ENCODE measurements at regions not wholly inside any gene's neighbourhood (a gene's known extent, or its start where the extent isn't known, plus 50 kb on each side); places are given as distances from the start of the nearest gene placed in this dataset.

DNA sequence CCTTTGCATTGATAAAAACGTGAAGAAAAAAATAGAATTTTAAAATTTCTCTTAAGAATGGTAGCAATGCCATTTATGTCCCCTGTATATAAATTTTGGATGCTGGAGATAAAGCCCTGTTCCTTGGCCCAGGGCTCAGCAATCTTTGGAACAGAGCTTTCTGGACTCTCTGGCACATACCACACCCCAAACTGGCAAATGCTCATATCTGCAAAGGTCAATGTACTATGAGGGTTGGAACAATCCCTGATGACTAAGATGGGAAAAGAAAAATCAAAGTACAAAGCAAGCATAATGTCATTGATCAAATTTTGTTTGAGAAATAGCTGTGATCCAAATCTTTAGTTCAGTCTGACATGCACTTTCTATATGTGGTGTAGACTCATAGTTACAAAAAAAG lies 158.1 kb upstream of the HCRTR2 start:
- Histone ChIP-seq H3K36me3 (no peaks in the 10 kb centered on the region), H3K27me3 (no peaks in the 10 kb centered on the region), H3K9me3 (no peaks in the 10 kb centered on the region), H3K4me3 (no peak overlapping the region), H3K4me1 (no peaks in the 10 kb centered on the region), H3K27ac (no peak overlapping the region), H3K9ac (ENCODE audit: low read depth in 2 of 2, low read length in 2 of 2) (no peak overlapping the region)
- DNase-seq: peak; percentile 59
- TF ChIP-seq CTCF (IDR thresholded peaks at IDR 0.05): no peak
- intact Hi-C loops (cut with DNase I): no loop called here

GRCh38 chr6:55017555-55018300 lies 156.6 kb upstream of the HCRTR2 start:
- no peaks in the 10 kb centered on the region for H3K9me3 ChIP-seq
- no peak overlapping the region for H3K27ac ChIP-seq
- no peak for TF ChIP-seq CTCF (IDR thresholded peaks at IDR 0.05)
- no peak overlapping the region for H3K4me3 ChIP-seq
- DNase-seq: no peak
- no peak overlapping the region for H3K9ac ChIP-seq (ENCODE audit: low read depth in 2 of 2, low read length in 2 of 2)
- H3K4me1 ChIP-seq: no peaks in the 10 kb centered on the region
- H3K27me3 ChIP-seq: no peaks in the 10 kb centered on the region
- intact Hi-C loops (cut with DNase I): no loop called here
- no peaks in the 10 kb centered on the region for H3K36me3 ChIP-seq

DNA sequence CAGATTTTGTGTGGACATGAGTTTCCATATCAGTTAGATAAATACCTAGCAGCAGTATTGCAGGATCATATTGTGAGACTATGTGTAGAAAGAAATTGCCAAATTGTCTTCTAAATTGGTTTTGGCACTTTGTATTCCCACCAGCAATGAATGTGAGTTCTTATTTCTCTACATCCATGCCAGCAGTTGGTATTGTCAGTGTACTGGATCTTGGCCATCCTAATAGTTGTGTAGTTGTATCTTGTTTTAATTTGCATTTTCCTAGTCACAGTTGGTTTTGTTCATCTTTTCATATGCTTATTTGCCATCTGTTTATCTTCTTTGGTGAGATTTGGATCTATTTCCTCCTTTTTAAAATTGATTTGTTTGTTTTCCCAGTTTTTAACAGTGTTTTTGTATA lies 154.7 kb upstream of the HCRTR2 start:
- no peaks in the 10 kb centered on the region for H3K4me1 ChIP-seq
- no peak overlapping the region for H3K4me3 ChIP-seq
- H3K27ac ChIP-seq: no peak overlapping the region
- DNase-seq: no peak
- no peaks in the 10 kb centered on the region for H3K9me3 ChIP-seq
- H3K27me3 ChIP-seq: no peaks in the 10 kb centered on the region
- no peaks in the 10 kb centered on the region for H3K36me3 ChIP-seq
- no peak overlapping the region for H3K9ac ChIP-seq (ENCODE audit: low read depth in 2 of 2, low read length in 2 of 2)
- intact Hi-C loops (cut with DNase I): no loop called here
- TF ChIP-seq CTCF (IDR thresholded peaks at IDR 0.05): no peak

- DNase-seq: no peak
- no peak overlapping the region for H3K27ac ChIP-seq
- intact Hi-C loops (cut with DNase I): no loop called here
Observed at GRCh38 chr6:55023230-55023629, 151.1 kb upstream of the HCRTR2 start.

DNA sequence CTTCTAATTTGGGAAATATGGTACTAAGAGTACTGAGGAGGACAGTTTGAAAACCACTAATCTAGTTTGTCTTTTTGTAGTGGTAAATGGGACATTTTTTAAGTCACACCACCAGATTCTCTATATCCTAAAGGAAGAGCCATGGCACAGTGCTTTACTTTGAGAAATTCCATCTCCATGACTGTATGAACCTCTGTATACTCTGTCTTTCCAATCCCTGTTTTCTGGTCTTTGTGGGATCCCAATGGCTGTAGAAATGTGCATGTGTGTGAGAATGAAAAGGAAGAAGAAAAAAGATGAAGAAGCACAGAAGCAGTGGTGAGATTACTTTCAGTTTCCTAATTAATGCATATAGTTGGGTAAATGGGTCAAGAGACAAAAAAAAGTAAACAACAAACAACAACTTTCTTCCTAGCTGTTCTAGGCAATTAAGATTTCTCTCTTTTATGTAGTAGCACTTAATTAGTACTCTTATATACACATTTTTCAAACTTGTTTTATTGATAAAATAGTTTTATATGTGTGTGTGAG lies 141.2 kb upstream of the HCRTR2 start:
- Histone ChIP-seq H3K9ac (ENCODE audit: low read depth in 2 of 2, low read length in 2 of 2) (no peak overlapping the region), H3K27me3 (no peaks in the 10 kb centered on the region), H3K36me3 (no peaks in the 10 kb centered on the region), H3K9me3 (no peaks in the 10 kb centered on the region), H3K4me1 (no peaks in the 10 kb centered on the region), H3K4me3 (no peak overlapping the region), H3K27ac (no peak overlapping the region)
- DNase-seq: no peak
- intact Hi-C loops (cut with DNase I): no loop called here
- no peak for TF ChIP-seq CTCF (IDR thresholded peaks at IDR 0.05)

More at GRCh38 chr6:55023230-55023629, 151.1 kb upstream of the HCRTR2 start:
- H3K9me3 ChIP-seq: no peaks in the 10 kb centered on the region
- H3K36me3 ChIP-seq: no peaks in the 10 kb centered on the region
- H3K4me1 ChIP-seq: no peaks in the 10 kb centered on the region
- no peak for TF ChIP-seq CTCF (IDR thresholded peaks at IDR 0.05)
- H3K27me3 ChIP-seq: no peaks in the 10 kb centered on the region
- no peak overlapping the region for H3K4me3 ChIP-seq
- no peak overlapping the region for H3K9ac ChIP-seq (ENCODE audit: low read depth in 2 of 2, low read length in 2 of 2)

All from colonic mucosa (tissue), 4 donors.